NCI-H187 (cell line): ENCODE measurements at regions not wholly inside any gene's neighbourhood (a gene's known extent, or its start where the extent isn't known, plus 50 kb on each side); places are given as distances from the start of the nearest gene placed in this dataset.

Source experiments
- DNase-seq, 2 experiments: peaks; one replicate each; lab custom pipeline; 2025; lab: John Stamatoyannopoulos, UW

DNA sequence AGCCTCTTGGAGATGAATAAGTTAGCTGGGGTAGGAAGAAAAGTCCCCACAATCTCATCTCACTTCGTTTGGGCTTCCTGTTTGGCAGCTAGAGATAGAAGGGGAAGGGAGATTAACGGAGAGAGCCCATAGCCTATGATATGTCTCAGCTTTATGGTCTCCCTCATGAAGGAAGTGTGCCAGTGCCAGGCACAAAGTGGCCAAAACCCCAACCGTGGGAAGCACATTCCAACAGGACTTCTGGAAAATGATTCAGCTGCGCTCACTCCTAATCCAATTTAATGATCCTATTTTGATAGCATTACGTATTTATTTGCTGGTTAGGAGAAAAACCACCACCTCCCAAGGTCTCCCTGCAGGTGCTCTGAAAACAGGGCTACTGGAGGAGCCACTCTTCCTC lies 303.1 kb upstream of the CLINT1 start:
- DNase-seq = no peak

DNA sequence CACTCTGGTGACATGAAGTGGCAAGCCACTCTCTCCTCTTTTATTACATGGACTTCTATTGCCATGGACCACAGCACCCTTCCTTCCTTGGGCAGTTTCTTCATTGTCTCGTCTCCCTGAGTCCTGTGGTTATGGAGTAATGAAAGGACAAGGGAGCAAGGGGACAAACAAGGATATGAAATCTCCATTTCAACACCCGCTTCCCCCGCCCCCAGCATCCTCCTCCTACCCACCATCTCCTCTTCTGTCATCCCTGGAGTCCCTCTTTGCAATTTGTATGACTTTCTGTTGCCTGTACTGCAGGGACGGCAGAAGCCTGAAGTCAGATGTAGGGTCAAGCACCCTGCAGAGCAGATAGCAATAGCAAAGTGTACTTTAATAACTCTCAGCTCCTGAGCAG lies 300.7 kb upstream of the CLINT1 start:
- no peak for DNase-seq

GRCh38 chr5:158155811-158156505 lies 297.0 kb upstream of the CLINT1 start:
- DNase-seq = no peak

- no peak for DNase-seq
Measured at GRCh38 chr5:158155067-158155466, 296.1 kb upstream of the CLINT1 start.

- no peak for DNase-seq
Measured at GRCh38 chr5:158154226-158155005, 295.5 kb upstream of the CLINT1 start.

- DNase-seq = no peak
Measured at GRCh38 chr5:158153508-158153907, 294.6 kb upstream of the CLINT1 start.

GRCh38 chr5:158152136-158152535 lies 293.2 kb upstream of the CLINT1 start:
- DNase-seq = no peak

GRCh38 chr5:158147227-158147626 lies 288.3 kb upstream of the CLINT1 start:
- no peak for DNase-seq

DNA sequence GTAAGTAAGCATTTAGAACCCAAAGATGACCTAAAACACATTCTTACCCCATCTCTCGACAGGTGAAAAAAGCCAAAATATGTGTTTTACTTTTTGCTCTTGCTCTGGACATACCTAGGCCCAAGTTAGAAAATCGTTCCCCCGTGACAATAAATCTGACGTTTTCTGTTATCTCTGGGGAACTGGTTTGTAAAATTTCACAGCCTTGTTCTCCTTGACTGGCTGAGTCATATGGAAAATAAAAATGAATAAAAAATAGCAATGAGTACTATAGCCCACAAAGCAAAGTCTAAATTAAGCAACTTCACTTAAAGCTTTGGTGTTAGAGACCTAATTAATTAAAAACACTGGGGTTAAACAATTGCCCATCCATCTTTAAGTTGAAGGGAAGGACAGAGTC lies 286.9 kb upstream of the CLINT1 start:
- no peak for DNase-seq

GRCh38 chr5:158143081-158143480 lies 284.1 kb upstream of the CLINT1 start:
- DNase-seq = no peak

DNA sequence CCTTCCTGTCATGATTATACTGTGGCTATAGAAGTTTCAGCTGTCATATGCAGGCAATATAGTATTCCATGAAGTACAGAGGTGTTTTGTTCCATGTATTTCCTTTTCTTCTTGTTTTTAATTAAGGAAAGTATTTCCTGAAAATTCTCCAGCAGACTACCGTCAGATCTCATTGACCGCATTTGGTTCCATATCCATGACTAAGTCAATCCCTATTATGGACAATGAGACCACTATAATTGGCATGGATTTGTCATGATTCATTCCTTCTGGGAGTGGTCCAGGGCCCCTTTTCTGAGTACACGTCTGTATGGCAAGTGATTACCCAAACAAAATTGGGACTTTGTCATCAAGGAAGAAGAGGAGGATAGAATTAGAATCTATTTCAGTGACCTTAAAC lies 283.2 kb upstream of the CLINT1 start:
- DNase-seq = no peak

DNA sequence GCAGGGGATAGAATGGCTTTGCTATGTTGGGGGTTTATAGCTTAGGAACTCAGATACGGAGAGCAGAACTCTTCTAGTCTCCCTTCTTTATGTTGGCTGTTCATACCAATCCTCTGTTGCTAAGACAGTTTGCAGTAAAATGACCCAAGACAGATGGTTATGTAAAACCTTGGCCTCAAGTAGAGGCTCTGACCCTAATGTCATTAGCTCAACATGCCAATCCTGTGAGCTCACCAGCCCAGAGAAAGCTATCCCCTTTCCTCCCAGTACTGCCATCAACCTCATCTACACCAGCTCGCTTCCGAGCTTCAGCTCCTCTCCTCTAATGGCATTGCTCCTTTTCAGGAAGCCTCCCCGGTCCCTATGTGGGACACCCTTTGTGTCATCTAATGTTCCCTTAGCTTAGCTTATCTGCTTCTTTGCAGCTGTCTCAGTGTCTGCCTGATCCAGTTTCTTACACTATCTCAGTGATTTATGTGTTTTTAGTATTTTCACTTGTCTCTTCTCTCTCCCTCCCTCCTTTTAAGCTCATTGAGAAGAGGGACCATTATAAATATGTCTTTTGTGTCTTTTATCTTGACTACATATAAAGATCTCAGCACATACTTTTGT lies 281.3 kb upstream of the CLINT1 start:
- no peak for DNase-seq

DNA sequence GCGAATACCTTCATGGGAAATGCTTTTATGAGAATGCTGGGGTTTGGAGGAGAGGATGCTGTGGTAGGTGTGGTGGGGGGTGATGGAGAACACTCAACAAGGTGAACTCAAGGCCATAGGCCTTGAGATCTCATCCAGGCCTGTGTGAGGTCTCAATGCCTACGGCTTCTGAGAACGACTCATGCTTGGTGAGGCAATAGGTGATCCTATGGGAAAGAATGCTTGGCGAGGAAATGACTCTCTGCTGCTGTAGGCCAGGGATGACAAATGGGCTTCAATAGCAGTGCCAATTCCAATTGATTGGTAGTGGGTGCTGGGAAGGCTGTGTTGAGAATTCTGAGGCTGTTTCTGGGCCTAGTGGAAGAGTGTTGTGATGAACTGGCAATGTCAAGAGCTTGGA lies 280.2 kb upstream of the CLINT1 start:
- DNase-seq = no peak

DNA sequence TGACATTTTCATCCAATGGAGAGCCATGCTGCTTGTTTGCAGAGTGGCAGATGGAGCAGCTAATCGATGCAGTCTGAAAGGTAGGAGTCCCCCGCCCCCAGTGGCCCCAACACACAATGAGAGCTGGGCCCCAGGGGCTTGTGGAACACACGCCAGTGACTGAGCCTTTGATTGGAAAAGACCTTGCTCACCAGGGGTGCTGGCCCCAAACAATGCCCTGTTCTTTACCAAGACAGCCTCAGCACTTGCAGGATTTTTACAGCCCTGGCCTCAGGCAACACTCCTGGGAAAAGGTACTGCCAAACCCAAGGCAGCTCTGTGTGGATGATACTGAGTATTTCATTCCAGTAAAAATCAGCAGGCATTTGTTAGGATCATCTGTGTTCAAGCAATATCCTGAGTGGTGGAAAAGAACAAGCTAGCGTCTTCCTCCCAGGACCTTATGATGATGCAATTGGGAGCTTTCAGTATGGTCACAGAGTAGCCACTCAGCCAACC lies 276.8 kb upstream of the CLINT1 start:
- peak in 1 of 2 experiments; percentile 38 for DNase-seq

- DNase-seq = no peak
Measured at GRCh38 chr5:158133369-158133768, 274.4 kb upstream of the CLINT1 start.

DNA sequence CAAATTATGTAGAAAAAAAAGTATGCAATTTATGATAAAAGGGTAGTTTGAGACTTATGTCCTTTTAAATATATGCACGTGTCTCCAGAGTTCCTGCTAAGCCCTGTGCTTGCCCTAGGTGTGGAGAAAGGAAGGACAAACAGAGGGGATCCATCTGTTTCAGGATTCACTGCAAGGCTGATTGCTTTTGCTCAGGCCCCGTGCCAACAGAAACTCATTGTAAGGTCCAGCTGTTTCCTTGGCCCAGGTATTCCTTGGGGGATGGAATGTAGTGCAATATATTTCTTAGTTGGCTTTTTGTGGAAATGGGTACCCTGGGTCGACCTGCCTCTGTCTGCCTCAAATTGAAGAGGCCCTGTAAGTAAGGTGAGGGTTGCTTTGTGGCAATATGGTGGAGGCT lies 268.6 kb upstream of the CLINT1 start:
- no peak for DNase-seq

GRCh38 chr5:158126442-158127405 lies 267.8 kb upstream of the CLINT1 start:
- DNase-seq = no peak

GRCh38 chr5:158124606-158125316 lies 265.8 kb upstream of the CLINT1 start:
- DNase-seq = no peak

GRCh38 chr5:158123595-158123994 lies 264.6 kb upstream of the CLINT1 start:
- no peak for DNase-seq

GRCh38 chr5:158121678-158122077 lies 262.7 kb upstream of the CLINT1 start:
- no peak for DNase-seq

GRCh38 chr5:158120760-158121159 lies 261.8 kb upstream of the CLINT1 start:
- DNase-seq = no peak
